HG03457 (cell line): ENCODE measurements at regions not wholly inside any gene's neighbourhood (a gene's known extent, or its start where the extent isn't known, plus 50 kb on each side); places are given as distances from the start of the nearest gene placed in this dataset.

Experiments
- ATAC-seq: cut with Tn5 transposase; IDR thresholded peaks from one replicate; pipeline ENCODE4 v1.9.1; 2021; ENCODE audit warnings: moderate number of reproducible peaks; ENCODE audit not compliant: unreplicated experiment

GRCh38 chr13:104011505-104012241 is 945.5 kb upstream of the SLC10A2 start:
- ATAC-seq, result no peak

- ATAC-seq, result no peak
Measured at GRCh38 chr13:104008541-104009435, 942.6 kb upstream of the SLC10A2 start.

- no peak for ATAC-seq
Measured at GRCh38 chr13:104008075-104008474, 941.9 kb upstream of the SLC10A2 start.

GRCh38 chr13:104006625-104007075 is 940.4 kb upstream of the SLC10A2 start:
- ATAC-seq, result no peak

- ATAC-seq, result no peak
Measured at GRCh38 chr13:104004572-104004971, 938.4 kb upstream of the SLC10A2 start.

GRCh38 chr13:104002216-104002615 is 936.0 kb upstream of the SLC10A2 start:
- ATAC-seq, result no peak

- ATAC-seq, result no peak
Measured at GRCh38 chr13:104001766-104002165, 935.5 kb upstream of the SLC10A2 start.

GRCh38 chr13:103996733-103997132 is 930.5 kb upstream of the SLC10A2 start:
- ATAC-seq, result no peak

GRCh38 chr13:103983948-103984347 is 917.7 kb upstream of the SLC10A2 start:
- ATAC-seq, result no peak

- no peak for ATAC-seq
Measured at GRCh38 chr13:103976371-103976770, 910.2 kb upstream of the SLC10A2 start.

GRCh38 chr13:103973740-103974139 is 907.5 kb upstream of the SLC10A2 start:
- ATAC-seq, result no peak

GRCh38 chr13:103969520-103970050 is 903.4 kb upstream of the SLC10A2 start:
- ATAC-seq, result no peak

GRCh38 chr13:103965506-103966243 is 899.5 kb upstream of the SLC10A2 start:
- no peak for ATAC-seq

- ATAC-seq, result no peak
Measured at GRCh38 chr13:103961784-103962183, 895.6 kb upstream of the SLC10A2 start.

GRCh38 chr13:103961129-103961528 is 894.9 kb upstream of the SLC10A2 start:
- no peak for ATAC-seq

GRCh38 chr13:103960001-103960400 is 893.8 kb upstream of the SLC10A2 start:
- ATAC-seq, result no peak

GRCh38 chr13:103958691-103959090 is 892.5 kb upstream of the SLC10A2 start:
- ATAC-seq, result no peak

- ATAC-seq, result no peak
Measured at GRCh38 chr13:103957939-103958338, 891.7 kb upstream of the SLC10A2 start.

GRCh38 chr13:103953859-103954258 is 887.6 kb upstream of the SLC10A2 start:
- no peak for ATAC-seq

GRCh38 chr13:103952183-103952582 is 886.0 kb upstream of the SLC10A2 start:
- ATAC-seq, result no peak

GRCh38 chr13:103948426-103948825 is 882.2 kb upstream of the SLC10A2 start:
- ATAC-seq, result no peak
